Stomach (tissue), 4 donors: ENCODE measurements at regions not wholly inside any gene's neighbourhood (a gene's known extent, or its start where the extent isn't known, plus 50 kb on each side); places are given as distances from the start of the nearest gene placed in this dataset.

Experiments
- CTCF ChIP-seq, 7 experiments: fragments of 450-650 bp in 4 of 7; fragments of 200-600 bp in 3 of 7; sonication (generic) in 3 of 7; IDR thresholded peaks; one replicate each; pipeline ENCODE4 v1.5.1; 2016 to 2019; ENCODE audit warnings: antibody characterized with exemption in 7 of 7, control low read depth in 2 of 7, mild to moderate bottlenecking in 1 of 7
- EP300 ChIP-seq: sonication (generic); formaldehyde crosslinking; IDR thresholded peaks from one replicate; pipeline ENCODE4 v1.6.1; 2017; ENCODE audit warnings: antibody characterized with exemption
- POLR2A ChIP-seq, 4 donors: fragments of 450-650 bp; IDR thresholded peaks; one replicate each; pipeline ENCODE4 v1.6.1; 2016; ENCODE audit warnings: antibody characterized with exemption in 4 of 4, control low read depth in 2 of 4, mild to moderate bottlenecking in 1 of 4, moderate library complexity in 1 of 4
- POLR2AphosphoS5 ChIP-seq, 3 donors: sonication (generic); formaldehyde crosslinking; IDR thresholded peaks; one replicate each; pipeline ENCODE4 v1.6.1; 2016; ENCODE audit warnings: antibody characterized with exemption in 3 of 3

GRCh38 chr3:132867526-132867925, 145.3 kb upstream of the NPHP3 start:
- no peak for TF ChIP-seq POLR2A (IDR thresholded peaks at IDR 0.05)
- TF ChIP-seq CTCF (IDR thresholded peaks at IDR 0.05) = no peak
- no peak for TF ChIP-seq POLR2AphosphoS5 (IDR thresholded peaks at IDR 0.05)
- no peak for TF ChIP-seq EP300
